ENCODE measurements at regions not wholly inside any gene's neighbourhood (a gene's known extent, or its start where the extent isn't known, plus 50 kb on each side); places are given as distances from the start of the nearest gene placed in this dataset.

DNA sequence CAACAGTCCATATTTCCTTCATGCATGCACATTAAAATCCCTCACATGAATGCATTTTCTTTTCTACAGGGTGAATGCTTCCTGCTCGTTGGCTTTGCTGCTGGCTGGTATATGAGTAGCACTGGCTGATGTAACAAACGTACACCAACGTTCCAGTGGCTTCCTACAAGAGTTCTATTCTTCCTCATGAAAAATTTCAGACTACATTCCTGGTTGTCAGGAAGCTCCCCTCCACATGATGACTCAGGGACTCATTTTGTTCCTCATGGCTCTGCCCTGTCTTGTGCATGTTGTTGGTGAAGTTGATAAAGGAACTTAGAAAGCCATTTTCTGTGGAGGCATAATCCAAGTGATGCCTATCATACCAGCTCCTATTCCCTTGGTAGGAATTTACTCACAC, 470.7 kb upstream of the KLF6 start:
- DNase-seq = no peak
- H3K27ac ChIP-seq = peak overlapping the region in 3 of 8 donors; percentile 35 to 37 (median 36)
- peaks cover 0 to 15% (median 5%) of the 10 kb centered on the region in 6 donors for H3K4me1 ChIP-seq
- TF ChIP-seq POLR2AphosphoS5 (IDR thresholded peaks at IDR 0.05) (no peak), POLR2A (IDR thresholded peaks at IDR 0.05) (no peak)
- TF ChIP-seq, protein P1, sequence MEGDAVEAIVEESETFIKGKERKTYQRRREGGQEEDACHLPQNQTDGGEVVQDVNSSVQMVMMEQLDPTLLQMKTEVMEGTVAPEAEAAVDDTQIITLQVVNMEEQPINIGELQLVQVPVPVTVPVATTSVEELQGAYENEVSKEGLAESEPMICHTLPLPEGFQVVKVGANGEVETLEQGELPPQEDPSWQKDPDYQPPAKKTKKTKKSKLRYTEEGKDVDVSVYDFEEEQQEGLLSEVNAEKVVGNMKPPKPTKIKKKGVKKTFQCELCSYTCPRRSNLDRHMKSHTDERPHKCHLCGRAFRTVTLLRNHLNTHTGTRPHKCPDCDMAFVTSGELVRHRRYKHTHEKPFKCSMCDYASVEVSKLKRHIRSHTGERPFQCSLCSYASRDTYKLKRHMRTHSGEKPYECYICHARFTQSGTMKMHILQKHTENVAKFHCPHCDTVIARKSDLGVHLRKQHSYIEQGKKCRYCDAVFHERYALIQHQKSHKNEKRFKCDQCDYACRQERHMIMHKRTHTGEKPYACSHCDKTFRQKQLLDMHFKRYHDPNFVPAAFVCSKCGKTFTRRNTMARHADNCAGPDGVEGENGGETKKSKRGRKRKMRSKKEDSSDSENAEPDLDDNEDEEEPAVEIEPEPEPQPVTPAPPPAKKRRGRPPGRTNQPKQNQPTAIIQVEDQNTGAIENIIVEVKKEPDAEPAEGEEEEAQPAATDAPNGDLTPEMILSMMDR (IDR thresholded peaks at IDR 0.05 in 8 of 11, conservative IDR thresholded peaks at IDR 0.05 in 3 of 11) = no peak
- H3K36me3 ChIP-seq = no peaks in the 10 kb centered on the region
- no peak overlapping the region for H3K4me3 ChIP-seq
- WGBS, 5 donors = 72 to 88% (median 79%) methylated on average over 3 of the region's 3 CpGs
- intact Hi-C loops (cut with DNase I; ENCODE audit: low total_unique reads) = no loop called here
- H3K9me3 ChIP-seq = no peaks in the 10 kb centered on the region
- no peaks in the 10 kb centered on the region for H3K27me3 ChIP-seq (replicated peaks in 1 of 7)

DNA sequence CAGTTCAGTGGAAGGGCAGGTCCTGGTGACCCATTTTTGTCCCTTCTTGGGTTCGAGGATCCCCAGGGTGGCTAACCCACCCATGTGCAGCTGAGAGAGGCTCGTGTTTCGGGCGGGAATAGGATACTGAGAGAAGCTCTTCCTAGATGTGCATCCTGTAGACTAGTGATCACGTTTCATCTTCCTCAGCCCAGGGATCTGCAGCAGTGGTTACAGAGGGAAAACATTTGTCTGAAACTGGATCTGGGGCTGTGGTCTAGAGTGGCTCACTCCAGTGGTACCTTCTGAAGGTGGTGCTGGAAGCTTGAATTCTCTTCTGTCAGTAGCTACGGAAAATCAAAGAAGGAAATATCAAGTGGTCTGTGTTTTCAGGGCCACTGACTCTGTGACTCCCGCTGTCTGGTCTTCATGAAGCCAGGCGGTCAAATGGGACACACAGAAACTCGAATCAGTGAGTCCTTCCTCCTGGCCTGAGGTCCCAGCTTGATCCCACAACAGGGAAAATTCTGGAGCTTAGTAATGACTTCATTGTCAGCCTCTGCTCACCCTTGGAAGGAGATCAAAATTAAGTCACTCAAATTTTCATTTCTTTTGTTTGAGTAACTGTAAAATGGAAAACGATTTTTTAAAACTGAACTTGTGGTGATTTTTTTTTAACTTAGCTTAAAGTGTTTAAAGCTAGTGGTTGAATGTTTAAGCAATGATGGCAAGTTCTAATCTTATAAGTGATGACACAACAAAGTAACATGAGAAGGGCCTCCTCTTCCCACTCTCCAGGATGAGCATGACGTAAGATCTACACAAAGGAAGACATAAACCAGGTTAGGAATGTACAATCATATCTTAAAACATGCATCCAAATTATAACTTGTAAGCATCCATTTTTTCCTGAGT, 469.3 kb upstream of the KLF6 start:
- intact Hi-C loops (cut with DNase I; ENCODE audit: low total_unique reads) = no loop called here
- 81 to 93% (median 87%) methylated on average over 9 to 11 of the region's 11 CpGs for WGBS, 5 donors
- DNase-seq = peak; percentile 49
- H3K4me3 ChIP-seq = no peak overlapping the region
- H3K27ac ChIP-seq = no peak overlapping the region
- H3K4me1 ChIP-seq = peaks cover 0 to 6% (median 0%) of the 10 kb centered on the region in 6 donors
- no peaks in the 10 kb centered on the region for H3K36me3 ChIP-seq
- no peaks in the 10 kb centered on the region for H3K9me3 ChIP-seq
- no peaks in the 10 kb centered on the region for H3K27me3 ChIP-seq (replicated peaks in 1 of 7)
- TF ChIP-seq POLR2AphosphoS5 (IDR thresholded peaks at IDR 0.05) (no peak), POLR2A (IDR thresholded peaks at IDR 0.05) (no peak)
- TF ChIP-seq, protein P1 (IDR thresholded peaks at IDR 0.05 in 8 of 11, conservative IDR thresholded peaks at IDR 0.05 in 3 of 11) = no peak

DNA sequence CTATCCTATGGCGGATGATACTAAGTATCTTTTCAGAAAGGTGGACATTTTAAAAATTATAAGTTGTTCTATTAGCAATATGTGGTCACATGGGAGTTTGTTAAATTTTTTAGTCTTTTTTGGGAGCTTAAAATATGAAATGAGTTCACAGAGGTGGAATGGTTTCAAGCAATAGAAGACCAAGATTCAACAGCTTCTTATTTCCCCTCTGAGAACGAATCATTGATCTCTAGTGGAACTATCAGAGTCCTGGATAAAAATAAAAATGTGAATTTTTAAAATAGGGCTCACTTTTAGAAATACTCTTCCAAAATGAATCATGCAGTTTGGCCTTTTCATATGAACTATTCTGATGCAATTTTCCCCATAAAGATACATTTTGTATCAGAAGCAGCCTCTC, 467.7 kb upstream of the KLF6 start:
- Histone ChIP-seq H3K4me1 (peaks cover 0 to 4% (median 0%) of the 10 kb centered on the region in 6 donors), H3K27me3 (replicated peaks in 1 of 7) (no peaks in the 10 kb centered on the region), H3K9me3 (no peaks in the 10 kb centered on the region), H3K4me3 (no peak overlapping the region), H3K27ac (no peak overlapping the region), H3K36me3 (no peaks in the 10 kb centered on the region)
- TF ChIP-seq, protein P1 (IDR thresholded peaks at IDR 0.05 in 8 of 11, conservative IDR thresholded peaks at IDR 0.05 in 3 of 11) = no peak
- TF ChIP-seq POLR2A (IDR thresholded peaks at IDR 0.05) = no peak
- no peak for TF ChIP-seq POLR2AphosphoS5 (IDR thresholded peaks at IDR 0.05)
- intact Hi-C loops (cut with DNase I; ENCODE audit: low total_unique reads) = no loop called here
- no peak for DNase-seq
- WGBS, 5 donors = 82 to 93% (median 90%) methylated on average over 2 of the region's 2 CpGs

DNA sequence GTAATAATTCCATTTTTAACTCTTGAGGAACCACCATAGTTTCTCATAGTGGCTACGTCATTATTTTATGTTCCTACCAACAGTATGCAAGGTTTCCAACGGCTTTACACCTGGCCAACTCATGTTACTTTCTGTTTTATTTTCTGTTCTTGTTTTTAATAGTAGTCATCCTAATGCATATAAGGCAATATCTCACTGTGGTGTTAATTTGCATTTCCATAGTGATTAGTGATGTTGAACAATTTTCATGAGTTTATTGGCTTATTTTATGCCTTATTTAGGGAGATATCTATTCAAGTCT, 465.5 kb upstream of the KLF6 start:
- Histone ChIP-seq H3K9me3 (no peaks in the 10 kb centered on the region), H3K27me3 (replicated peaks in 1 of 7) (no peaks in the 10 kb centered on the region), H3K27ac (no peak overlapping the region), H3K4me1 (peaks cover 0 to 12% (median 2%) of the 10 kb centered on the region in 6 donors), H3K4me3 (no peak overlapping the region), H3K36me3 (no peaks in the 10 kb centered on the region)
- WGBS, 5 donors = 73 to 89% (median 75%) methylated on average over 2 of the region's 2 CpGs
- TF ChIP-seq POLR2AphosphoS5 (IDR thresholded peaks at IDR 0.05) (no peak), POLR2A (IDR thresholded peaks at IDR 0.05) (no peak)
- TF ChIP-seq, protein P1 (IDR thresholded peaks at IDR 0.05 in 8 of 11, conservative IDR thresholded peaks at IDR 0.05 in 3 of 11) = no peak
- intact Hi-C loops (cut with DNase I; ENCODE audit: low total_unique reads) = no loop called here
- no peak for DNase-seq
